DMS 273 (cell line): ENCODE measurements at regions not wholly inside any gene's neighbourhood (a gene's known extent, or its start where the extent isn't known, plus 50 kb on each side); places are given as distances from the start of the nearest gene placed in this dataset.

Experiments used
- DNase-seq: peaks from one replicate; lab custom pipeline; 2025; ENCODE audit not compliant: unreplicated experiment; lab: John Stamatoyannopoulos, UW

DNA sequence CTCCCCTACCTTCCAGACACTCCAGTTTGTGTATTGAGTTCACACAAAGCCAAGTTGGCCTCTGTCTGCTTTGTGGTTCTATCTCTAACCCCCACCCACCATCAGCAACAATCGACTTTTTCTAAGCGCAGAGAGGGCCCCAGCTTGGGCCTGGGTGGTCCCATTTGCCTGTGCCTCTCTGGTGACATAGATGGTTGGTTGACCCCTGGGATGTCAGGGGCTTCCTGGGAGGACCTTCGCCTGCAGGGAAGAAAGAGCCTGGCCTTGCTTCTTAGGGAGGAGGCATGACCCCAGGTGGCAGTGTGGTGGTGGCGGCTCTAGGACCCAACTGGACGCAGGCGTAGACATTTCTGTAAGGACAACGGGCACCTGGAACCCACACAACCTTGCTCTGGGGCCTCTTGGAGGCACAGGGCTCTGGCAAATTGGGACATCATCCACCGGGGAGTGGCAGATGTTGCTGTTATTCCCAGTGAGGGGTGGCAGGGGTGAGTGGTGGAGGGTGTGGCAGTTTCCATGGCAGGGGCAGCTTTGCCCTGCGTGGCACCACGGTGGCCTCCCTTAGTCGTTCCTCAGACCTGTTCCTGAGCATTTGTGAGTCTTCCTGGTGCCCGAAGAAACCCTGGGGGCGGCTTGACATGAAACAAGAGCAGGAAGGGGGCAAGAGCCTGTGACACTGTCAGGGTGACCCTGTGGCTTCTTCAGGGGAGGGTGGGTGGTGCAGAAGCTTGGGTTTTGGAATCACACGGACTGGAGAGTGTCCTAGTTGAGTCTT is 171.0 kb upstream of the IER5L start:
- DNase-seq: peak; percentile 64

DNA sequence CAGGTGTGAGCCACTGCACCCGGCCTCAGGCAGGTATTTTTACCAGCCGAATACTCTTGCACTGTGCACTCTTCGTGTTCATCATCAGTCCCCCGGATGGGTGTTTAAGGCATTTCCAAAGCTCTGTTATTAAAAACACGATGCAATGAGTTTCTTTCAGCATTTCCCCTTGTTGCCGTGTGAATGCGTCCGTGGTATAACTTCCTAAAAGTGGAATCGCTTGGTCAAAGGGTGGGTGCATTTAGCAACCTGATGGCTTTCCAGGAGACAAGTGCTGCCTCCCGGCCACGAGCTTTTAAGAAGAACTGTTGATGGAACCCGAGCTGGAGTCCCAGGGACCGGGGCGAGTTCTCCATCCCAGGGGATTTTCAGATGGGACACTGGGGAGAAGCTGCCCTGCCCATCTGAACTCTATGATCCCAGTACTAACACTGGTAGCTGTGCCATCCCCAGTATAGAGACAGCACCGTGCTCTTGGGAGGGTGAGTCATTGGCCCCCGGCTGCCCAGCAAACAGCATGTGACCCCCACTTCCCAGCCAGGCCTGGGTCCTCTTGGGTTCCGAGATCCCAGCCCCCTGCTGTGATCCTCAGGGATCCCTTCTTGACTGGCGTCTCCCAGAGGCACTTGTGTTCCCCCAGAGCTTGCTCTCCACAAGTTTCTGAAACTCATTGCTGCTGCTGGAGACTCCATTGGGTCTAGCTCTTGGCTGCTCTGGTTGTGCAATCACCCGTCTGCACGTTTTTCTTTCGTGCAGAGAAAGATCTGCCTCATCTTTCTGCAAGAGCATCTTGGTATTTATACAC is 169.5 kb upstream of the IER5L start:
- no peak for DNase-seq

DNA sequence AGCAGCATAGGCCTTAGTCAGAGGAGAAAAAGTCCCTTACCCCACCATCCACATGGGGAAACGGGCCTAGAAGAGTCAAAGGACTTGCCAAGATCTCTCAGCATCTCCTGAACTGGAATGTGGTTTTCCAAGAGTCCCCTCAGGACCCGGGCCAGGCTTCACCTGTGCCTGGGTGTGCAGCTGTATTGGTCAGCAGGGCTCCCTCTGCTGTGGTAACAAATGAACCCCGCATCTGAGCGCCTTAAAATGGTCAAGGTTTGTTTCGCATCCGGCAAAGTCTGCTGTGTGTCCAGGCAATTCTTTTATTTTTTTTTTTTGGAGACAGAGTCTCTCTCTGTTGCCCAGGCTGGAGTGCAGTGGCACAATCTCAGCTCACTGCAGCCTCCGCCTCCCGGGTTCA is 168.0 kb upstream of the IER5L start:
- no peak for DNase-seq

DNA sequence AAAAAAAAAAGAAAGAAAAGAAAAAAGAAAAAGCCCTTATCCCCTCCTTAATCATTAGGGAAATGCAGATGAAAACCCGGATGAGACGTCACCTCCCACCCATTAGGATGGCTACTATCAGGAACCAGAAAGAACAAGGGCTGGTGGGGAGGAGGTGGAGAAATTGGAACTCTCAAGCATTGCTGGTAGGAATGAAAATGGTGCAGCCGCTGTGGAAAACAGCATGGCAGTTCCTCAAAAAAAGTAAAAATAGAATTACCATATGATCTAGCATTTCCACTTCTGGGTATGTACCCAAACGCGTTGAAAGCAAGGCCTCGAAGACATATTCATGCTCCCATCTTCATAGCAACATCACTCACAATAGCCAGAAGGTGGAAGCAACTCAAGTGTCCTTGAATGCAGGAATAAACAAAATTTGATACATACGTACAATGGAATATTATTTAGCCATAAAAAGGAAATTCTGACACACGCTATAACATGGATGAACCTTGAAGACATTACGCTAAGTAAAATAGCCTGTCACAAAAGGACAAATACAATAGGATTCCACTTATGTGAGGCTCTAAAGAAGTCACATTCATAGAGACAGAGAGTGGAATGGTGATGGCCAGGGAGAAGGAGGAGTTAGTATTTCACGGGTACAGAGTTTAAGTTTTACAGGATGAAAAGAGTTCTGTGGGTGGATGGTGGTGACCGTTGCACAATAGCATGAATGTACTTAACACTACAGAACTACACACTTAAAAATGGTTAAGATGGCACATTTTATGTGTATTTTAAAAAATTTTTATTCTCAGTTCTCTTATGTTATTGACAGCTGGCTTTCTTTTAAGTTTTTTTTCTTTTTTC is 166.8 kb upstream of the IER5L start:
- no peak for DNase-seq

DNA sequence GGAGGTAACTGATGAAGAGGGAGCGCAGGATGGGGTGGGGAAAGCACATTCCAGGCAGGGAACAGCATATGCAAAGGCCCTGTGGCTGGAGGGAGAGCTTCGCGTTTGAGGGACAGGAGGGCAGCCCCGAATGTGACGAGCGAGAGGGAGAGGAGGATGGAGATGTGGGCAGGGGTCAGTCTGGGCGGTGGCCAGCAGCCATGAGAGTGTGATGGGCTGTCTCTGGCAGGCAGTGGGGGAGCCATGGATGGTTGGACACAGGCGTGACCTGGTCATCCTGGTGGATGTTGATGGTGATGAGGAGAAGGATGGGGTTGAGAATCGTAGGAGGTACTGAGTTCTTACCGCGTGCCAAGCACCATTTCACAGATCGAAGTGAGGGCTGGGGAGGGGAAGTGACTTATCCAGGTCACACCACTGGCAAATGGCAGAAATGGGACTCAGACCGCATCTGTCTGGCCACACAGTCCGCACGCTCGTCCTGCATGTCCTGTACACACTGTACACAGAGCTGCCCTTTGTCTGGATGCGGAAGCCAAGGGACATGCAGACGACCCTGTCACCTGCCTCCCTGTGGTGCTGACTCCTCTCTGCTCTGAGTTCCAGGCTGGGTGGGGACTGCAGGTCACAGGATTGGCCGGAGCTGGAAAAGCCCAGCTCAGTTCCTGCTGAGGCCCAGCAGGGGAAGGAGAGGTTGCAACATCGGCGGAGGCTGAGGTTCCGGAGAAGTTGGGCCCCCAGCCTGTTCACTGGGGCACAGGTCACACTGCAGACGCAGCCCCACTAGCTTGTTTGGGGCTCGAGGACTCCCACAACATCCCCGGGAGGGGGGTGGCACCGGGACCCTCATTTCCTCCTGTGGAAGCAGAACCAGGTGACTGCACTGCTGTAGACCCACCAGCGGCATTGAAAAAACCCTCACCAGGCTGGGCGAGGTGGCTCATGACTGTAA is 165.6 kb upstream of the IER5L start:
- DNase-seq: no peak

DNA sequence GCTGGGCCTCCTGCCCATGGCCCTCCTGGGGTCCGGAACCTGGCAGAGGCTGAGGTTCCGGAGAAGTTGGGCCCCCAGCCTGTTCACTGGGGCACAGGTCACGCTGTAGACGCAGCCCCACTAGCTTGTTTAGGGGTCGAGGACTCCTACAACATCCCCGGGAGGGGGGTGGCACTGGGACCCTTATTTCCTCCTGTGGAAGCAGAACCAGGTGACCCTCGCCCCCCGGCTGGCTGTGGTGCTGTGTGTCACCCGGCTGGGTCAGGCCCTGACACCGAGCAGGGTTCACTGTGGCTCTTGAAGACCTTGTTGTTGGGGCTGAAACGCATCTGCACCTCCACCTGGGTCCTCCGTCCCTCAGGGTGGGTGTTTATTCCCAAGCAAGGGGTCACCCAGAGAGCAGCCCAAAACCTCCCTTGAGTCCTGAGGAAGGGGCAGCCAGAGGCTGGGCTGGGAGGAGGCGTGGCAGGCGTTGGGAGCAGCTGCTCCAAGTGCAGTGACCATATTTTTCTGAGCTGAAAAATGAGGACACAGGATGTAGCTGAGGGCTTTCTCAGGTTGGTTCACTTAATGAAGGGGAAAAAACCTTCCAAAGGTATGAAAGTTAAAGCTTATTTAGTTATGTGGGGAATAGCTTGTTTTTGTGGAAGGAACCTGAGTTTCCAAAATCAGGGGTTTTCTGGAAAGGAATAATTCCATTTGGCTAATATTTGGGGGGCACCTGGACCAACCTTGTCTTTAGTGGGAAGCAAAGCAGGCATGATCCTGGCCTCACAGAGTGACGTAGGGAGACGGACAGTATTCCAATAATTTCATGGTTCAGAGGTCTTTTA is 164.7 kb upstream of the IER5L start:
- DNase-seq: no peak

DNA sequence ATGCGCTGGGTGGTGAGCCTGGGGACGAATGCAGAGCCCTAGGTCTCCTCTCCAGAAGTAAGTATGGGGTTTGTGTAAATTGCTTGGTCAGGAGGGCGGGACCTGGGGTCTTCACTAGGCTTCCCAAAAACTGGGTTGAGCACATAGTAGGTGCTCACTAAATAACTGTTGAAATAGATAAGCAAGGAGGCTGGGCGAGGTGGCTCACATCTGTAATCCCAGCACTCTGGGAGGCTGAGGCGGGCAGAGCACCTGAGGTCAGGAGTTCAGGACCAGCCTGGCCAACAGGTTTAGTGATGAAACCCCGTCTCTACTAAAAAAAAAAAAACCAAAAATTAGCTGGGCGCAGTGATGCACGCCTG is 163.9 kb upstream of the IER5L start:
- DNase-seq: no peak

DNA sequence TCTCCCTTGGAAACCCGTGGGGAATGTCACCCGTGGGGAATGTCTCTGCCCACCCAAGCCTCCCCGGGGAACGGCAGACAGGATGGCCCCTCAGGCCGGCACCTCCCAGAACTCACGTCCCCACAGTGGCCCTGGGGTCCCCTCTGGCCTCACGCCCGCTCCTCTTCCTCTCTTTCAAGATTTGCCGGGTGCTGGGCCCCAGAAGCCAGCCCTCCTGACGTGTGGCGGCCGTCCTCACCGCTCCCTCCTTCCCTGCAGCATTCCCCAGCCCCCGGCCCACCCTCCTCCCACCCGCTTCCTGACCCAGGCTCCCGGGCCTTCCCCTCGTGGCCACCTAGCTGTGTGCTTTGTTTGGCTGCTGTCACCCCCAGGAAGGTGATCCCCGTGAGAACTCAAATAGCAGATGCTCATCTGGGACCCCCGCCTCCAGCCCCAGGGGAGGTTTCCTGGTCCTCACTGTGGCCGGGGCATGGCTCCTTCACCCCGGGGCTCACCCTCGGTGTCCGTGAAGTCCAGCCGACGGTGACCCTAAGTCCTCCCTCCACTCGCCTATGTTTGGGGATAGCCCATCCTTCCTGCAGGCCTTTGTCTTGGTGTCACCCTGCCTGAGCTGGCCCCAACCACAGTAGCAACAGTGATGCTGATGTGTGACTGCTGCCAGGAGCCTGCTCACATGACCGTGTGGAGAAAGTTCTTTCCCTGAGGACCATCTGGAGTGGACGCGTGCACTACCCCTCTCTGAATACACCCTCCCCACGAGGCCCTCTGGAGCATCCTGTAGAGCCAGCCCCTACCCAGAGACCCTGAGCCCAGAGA is 163.3 kb upstream of the IER5L start:
- DNase-seq: no peak

DNA sequence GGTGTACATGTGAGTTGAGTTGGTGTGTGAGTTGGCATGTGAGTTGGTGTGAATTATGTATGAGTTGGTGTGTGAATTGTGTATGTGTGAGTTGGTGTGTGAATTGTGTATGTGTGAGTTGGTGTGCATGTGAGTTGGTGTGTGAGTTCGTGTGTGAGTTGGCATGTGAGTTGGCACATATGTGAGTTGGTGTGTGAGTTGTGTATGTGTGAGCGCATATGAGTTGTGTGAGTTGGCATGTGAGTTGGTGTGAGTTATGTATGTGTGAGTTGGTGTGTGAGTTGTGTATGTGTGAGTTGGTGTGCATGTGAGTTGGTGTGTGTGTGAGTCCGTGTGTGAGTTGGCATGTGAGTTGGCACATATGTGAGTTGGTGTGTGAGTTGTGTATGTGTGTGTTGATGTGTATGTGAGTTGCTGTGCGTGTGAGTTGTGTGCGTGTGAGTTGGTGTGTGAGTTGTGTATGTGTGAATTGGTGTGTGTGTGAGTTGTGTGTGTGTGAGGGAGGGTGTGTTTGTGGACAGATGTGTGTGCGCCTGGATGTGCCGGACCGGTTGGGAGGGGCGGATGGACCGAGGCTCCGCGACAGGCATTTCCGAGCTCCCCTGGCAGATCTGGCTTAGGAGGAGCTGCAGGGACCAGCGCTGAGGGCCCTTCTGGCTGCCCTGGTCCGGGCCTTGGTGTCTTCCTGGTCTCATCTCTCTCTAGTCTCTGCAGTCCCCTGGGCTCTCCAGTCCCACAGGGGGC is 162.5 kb upstream of the IER5L start:
- DNase-seq: peak; percentile 46

DNA sequence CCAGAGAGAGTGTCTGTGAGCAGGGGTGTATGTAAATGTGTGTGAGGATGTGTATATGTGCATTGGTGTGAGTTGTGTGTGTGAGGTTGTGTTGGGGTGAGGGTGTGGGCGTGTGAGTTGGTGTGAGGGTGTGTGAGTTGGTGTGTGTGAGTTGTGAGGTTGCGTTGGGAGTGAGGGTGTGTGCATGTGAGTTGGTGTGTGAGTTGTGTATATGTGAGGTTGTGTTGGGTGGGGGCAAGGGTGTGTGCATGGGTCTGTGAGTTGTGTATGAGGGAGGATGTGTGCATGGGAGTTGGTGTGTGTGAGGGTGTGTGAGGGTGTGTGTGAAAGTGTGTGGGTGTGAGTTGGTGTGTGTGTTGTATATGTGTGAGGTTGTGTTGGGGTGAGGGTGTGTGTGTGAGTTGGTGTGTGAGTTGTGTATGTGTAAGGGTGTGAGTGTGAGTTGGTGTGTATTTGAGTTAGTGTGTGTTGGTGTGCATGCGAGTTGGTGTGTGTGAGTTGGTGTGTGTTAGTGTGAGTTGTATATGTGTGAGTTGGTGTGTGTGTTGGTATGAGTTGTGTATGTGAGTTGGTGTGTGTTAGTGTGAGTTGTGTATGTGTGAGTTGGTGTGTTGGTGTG is 161.6 kb upstream of the IER5L start:
- DNase-seq: no peak

DNA sequence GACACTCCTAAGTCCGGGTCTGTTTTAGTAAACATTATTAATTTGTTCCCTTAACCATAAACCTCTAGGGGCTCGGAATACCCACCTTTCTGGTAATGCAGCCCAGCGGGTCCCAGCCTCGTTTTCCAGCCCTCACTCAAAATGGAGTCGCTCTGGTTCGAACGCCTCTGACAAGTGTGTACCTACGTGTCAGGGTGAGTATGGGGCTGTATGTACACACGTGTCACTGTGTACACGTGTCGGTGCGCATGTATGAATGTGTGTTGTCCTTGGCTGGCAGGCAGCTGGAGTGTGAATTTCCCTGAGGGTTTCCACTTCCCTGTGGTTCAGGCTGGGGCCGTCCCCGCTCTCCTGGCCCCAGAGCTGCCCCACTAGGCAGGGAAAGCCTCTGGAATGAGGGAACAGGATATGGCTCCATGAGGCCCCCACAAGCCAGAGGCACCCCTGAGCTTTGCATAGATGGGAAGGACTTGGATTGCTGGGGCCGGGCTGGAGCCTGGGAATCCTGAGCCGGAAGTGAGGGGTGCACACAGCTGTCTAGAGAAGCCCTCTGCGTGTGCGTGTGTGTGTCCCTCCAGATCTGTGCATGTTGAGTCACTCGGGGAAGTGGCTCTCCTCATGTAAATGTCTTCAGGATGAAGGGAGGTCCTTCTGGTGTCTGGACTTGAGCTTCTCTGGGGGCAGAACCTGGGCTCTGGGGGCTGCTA is 160.8 kb upstream of the IER5L start:
- no peak for DNase-seq

DNA sequence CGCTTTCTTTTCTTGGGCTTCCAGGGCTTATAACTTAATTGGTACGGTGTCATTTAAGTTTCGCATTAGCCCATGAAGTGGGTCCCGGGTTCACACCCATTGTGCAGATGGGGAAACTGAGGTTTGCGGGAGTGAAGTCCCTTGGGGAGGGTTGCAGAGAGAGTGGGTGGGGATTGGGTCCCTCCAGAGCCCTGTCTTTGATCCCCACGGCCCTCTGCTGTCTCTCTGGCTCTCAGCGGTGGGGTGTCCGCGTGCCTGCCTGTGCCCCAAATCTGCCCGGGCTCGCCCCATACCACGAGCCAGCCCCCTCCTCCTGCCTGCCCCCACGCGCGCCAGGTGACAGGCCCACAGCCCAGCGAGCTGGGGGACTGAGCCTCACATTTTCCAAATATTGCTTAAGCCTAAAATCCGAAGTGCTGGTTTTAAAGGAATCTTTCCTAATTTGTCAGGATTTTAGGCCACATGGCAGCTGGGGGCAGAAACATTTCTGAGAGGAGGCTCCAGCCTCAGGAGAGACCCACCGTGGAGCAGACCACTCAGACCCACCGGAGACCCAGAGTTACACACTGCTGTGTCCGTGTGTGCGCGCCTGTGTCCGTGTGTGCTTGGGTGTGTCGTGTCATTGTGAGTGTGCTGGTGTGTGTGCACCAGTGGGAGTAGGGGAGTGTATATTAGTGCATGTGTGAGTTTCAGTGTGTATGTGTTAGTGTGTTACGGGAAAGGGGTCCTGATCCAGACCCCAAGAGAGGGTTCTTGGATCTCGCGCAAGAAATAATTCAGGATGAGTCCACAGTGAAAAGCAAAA is 159.5 kb upstream of the IER5L start:
- no peak for DNase-seq

DNA sequence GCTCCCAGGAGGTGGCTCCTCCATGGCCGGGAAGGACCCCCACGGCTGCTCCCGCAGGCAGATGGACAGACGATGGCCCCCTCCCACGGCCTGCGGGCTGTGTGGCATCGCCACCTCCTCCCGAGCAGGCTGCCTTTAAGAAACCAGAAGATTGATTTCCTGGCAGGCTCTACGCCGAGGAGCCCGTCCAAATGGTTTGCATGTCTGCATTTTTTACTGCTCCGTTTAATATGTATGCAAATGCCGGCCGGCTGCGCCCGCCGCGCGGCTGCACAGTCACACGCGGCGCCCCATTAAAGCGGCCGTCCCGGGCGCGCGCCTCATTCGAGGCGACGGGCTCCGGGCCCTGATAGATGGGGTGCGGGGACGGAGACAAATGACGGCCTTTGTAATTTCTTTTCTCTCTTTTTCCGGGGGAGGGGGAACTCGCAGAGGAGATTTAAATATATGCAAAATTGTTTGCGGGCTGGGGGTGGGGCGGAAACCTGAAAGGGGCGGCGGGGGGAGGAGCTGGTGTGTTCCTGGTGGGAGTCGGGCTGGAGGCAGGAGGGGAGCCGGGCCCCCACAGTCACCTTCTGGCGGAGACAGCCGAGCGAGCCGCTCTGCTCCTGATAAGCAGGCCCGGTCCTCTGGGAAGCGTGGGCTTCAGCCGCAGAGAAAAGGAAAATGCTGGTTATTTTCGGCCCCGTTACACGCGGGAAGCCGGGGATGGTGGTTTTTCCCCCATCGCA is 158.7 kb upstream of the IER5L start:
- peak; percentile 77 for DNase-seq

DNA sequence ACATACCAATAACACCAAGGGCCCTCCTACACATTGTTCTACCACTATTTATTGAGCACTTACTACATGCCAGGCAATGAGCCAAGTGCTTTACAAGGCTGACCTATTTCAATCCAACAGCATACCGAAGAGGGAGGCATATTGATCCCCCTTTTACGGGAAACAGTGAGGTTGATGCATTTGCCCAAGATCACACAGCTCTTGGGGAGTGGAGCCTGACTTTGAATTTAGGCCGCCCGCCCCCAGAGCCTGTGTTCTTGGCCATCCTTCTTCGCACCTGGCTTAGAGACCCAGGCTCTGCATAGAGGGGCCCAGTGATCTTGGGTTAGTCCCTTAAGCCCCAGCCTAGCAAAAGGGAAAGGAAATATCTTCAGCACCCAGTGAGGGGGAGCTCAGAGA is 158.1 kb upstream of the IER5L start:
- no peak for DNase-seq

DNA sequence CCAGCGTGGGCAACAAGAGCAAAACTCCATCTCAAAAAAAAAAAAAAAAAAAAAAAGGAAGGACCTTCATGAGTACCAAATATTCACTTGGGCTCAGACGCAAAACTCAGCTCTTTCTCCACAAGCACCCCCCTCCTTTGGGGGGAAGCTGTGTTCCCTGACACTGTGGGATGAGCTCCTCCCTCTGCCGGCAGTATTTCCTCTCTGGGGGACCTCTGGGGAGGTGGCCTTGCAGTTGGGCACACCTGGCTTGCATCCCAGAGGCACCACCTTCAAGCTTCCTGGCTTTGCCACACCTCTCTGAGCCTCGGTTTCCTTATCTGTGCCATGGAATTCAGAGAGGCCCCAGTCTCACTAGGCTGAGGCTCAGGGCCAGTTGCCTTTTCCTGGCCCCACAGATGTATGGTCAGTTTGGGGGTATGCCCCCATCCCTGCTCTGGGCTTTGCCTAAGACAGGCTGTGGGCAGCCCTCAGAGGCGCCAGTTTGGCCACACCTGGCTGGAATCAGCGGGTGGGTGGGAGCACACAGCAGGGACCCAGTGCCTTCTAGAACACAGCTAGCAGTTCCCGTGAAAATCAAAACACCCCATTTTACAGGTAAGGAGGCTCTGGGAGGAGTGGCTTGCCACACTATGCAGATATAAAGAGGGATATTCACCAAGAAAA is 157.5 kb upstream of the IER5L start:
- DNase-seq: no peak
